ENCODE measurements at regions not wholly inside any gene's neighbourhood (a gene's known extent, or its start where the extent isn't known, plus 50 kb on each side); places are given as distances from the start of the nearest gene placed in this dataset.
A peak's percentile ranks its signal among the peaks of the same experiment; 100 is the strongest.

DNA sequence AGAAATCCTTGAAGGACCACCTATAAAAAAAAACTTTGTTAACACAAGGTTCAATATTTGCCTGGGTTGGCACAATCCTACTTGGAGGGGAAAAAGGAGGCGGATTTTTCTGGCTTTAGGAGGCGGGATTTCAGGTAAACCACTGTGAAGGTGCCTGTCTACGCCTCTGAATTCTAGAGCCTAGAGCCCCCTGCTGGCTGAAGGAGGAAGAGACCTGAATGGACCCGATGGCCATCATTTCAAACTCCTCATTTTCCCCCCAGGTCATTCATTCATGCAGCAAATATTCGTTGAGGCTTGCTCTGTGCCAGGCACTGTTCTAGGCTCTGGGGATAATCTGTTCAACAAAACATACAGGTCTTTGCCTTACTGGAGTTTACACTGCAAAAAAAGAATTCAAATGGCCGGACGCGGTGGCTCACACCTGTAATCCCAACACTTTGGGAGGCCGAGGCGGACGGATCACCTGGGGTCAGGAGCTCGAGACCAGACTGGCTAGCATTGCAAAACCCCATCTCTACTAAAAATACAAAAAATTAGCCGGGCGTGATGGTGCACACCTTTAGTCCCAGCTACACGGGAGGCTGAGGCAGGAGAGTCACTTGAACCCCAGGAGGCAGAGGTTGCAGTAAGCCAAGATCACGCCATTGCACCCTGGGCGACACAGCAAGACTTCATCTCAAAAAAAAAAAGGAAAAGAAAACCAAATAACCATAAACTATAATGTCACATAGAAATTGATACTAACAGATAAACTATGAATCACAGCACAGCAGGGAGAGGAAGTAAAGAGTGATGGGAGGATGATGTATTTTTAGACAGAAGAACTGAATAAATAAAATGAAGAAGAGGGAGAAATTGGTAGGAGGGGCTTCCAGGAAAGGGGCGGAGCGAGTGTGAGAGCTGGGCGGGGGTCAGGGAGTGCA, 90.1 kb upstream of the NFE2L3 start:
- H3K27me3 Mint-ChIP-seq: peaks cover 53 to 69% of the 10 kb centered on the region in 2 donors
- H3K36me3 Mint-ChIP-seq: no peaks in the 10 kb centered on the region
- ATAC-seq (replicated peaks) (peak; percentile 77 to 82), DNase-seq (peak; percentile 45)
- no peak overlapping the region for H3K27ac Mint-ChIP-seq
- no peaks in the 10 kb centered on the region for H3K9me3 Mint-ChIP-seq
- H3K4me1 Mint-ChIP-seq: peaks cover 0 to 14% of the 10 kb centered on the region in 2 donors
- no peak overlapping the region for H3K4me3 Mint-ChIP-seq

DNA sequence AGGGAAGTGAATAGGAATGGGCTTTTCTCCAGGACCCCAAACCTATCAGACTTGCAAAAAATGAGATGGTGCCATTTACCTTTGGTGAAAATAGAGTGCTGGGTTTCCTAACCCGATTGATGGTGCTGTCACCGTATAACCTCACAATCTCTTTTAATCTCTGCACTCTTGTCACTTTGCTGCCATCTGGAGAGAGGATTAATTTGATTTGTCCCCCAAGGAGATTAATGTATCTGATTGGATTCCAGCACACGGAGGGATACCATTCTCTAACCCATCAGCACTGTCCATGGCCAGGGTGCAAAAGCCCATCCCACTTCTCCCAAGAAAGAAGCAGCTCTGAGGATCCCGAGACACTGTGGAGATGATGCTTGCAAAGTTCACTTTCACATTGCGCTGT, 86.3 kb upstream of the NFE2L3 start:
- DNase-seq (no peak), ATAC-seq (replicated peaks) (no peak)
- peaks cover 32 to 64% of the 10 kb centered on the region in 2 donors for H3K27me3 Mint-ChIP-seq
- no peaks in the 10 kb centered on the region for H3K9me3 Mint-ChIP-seq
- H3K27ac Mint-ChIP-seq: no peak overlapping the region
- peaks cover 0 to 14% of the 10 kb centered on the region in 2 donors for H3K4me1 Mint-ChIP-seq
- no peak overlapping the region for H3K4me3 Mint-ChIP-seq
- H3K36me3 Mint-ChIP-seq: no peaks in the 10 kb centered on the region

DNA sequence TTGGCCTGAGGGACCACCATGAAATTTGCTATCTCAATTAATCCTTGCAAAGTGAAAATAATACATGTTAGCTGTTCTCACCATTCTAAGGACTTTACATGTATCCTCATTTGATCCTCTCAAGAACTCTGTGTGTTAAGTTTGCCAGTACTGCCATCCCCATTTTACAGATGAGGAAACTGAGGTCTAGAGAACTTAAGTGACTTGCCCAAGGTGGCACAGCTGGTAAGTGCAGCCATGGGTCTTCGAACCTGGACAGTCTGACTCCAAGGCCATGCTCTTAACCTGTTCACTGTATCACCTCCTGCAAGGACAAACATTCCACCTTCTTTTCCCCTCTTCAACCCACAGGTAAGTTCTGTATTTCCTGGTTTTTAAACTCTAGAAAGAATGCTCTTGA, 85.3 kb upstream of the NFE2L3 start:
- Mint-ChIP-seq H3K4me1 (peaks cover 0 to 5% of the 10 kb centered on the region in 2 donors), H3K27ac (no peak overlapping the region), H3K36me3 (no peaks in the 10 kb centered on the region), H3K9me3 (no peaks in the 10 kb centered on the region), H3K4me3 (no peak overlapping the region), H3K27me3 (peaks cover 30 to 53% of the 10 kb centered on the region in 2 donors)
- DNase-seq (no peak), ATAC-seq (replicated peaks) (no peak)

DNA sequence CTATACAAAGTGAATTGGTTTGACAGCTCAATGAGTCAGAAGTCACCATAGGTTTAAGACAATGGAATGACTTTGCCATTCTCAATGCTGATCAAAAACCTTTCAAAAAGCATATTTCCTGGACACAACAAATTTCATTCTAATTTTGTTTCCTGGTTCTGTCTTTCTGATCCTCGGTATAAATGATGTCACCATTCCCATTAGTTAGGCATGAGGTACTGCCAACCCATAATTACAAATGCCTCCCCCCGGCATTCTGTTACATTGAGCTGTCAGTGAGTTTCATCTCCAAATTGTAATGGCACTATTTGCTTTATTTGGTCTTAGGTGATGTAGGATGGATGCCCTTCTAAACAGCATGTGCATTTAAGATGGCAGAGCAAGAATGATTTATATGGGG, 81.7 kb upstream of the NFE2L3 start:
- H3K36me3 Mint-ChIP-seq: no peaks in the 10 kb centered on the region
- H3K4me3 Mint-ChIP-seq: no peak overlapping the region
- peaks cover 25 to 27% of the 10 kb centered on the region in 2 donors for H3K27me3 Mint-ChIP-seq
- DNase-seq: no peak
- H3K9me3 Mint-ChIP-seq: no peaks in the 10 kb centered on the region
- H3K27ac Mint-ChIP-seq: no peak overlapping the region
- no peaks in the 10 kb centered on the region for H3K4me1 Mint-ChIP-seq
- ATAC-seq (replicated peaks): no peak

DNA sequence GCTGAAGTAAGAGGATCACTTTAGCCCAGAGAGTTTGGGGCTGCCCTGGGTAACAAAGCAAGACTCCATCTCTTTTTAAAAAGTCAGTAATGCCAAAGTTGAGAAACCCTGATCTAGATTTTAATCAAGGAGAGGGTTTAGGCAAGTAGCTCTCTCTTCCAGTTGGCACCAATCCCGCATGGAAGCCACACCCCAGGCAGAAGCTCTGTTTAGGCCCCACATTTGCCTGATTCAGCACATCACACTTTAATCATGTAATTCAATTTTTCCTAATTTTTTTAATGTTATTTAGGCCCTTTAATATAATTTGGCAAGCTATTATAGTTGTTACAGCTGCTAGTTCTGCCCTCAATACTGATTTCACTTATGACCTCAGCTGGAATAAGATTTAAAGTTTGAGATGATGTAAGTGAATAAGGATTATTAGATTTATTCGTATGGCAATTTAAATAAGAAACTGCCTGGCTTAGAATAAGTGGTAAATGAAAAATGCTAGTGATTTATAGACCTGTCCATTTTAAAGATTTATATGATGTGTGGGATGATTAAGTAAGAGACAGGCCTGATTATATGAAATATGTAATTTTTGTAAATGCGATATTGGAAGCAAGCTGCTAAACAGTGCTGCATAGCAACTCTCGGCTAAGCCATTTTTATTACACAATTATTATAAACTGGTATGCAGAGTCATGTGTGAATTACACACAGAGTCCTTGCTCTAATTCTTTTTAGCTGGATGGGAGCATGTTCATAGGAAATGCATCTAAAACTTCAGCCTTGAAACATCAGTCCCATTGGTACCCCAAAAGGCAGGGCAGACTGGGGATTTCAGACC, 80.2 kb upstream of the NFE2L3 start:
- Mint-ChIP-seq H3K27ac (no peak overlapping the region), H3K4me1 (no peaks in the 10 kb centered on the region), H3K27me3 (peaks cover 24 to 38% of the 10 kb centered on the region in 2 donors)

DNA sequence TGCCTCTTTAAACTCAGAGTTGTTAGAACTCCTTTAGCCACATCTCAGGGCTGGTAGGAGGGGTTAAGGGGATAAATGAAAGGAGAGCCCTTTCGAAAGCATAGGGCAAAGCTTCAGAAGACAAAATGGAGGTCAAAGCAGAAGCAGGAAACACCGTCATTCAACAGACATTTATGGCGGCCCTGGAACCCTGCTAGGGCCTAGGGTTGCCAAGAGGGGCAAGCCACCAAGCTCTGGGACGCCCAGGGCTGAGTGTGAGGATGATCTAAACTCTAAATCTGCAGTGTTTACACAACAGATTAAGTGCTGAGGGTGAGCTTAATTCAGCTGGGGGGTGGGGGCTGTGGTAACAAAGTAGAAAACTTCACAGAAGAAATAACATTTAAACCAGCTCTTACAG, 79.0 kb upstream of the NFE2L3 start:
- H3K27me3 Mint-ChIP-seq: peaks cover 24 to 36% of the 10 kb centered on the region in 2 donors
- DNase-seq (no peak), ATAC-seq (replicated peaks) (no peak)
- no peaks in the 10 kb centered on the region for H3K9me3 Mint-ChIP-seq
- H3K4me3 Mint-ChIP-seq: no peak overlapping the region
- H3K36me3 Mint-ChIP-seq: no peaks in the 10 kb centered on the region
- H3K4me1 Mint-ChIP-seq: no peaks in the 10 kb centered on the region
- H3K27ac Mint-ChIP-seq: no peak overlapping the region

More for the DNA sequence above, 80.2 kb upstream of the NFE2L3 start:
- Mint-ChIP-seq H3K36me3 (no peaks in the 10 kb centered on the region), H3K4me3 (no peak overlapping the region), H3K9me3 (no peaks in the 10 kb centered on the region)
- ATAC-seq (replicated peaks) (no peak), DNase-seq (no peak)

DNA sequence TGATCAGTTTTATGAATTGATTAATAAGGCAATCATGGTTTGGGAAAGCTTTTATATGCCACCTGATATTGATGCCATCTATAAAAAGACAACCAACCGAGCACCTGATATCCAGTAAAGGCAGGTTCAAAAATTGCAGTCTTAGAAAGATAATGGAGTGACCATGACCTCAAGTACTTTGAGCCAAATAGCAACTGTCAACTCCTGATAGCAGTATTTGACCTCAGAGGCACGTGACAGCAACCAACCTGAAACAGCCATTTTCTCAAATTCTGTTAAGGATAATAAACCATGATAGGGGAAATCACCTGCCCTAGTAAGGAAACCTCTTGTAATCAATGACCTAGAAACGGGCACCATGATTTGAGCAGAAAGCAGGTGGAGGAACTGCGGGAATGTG, 77.1 kb upstream of the NFE2L3 start:
- H3K9me3 Mint-ChIP-seq: no peaks in the 10 kb centered on the region
- DNase-seq (no peak), ATAC-seq (replicated peaks) (no peak)
- no peak overlapping the region for H3K27ac Mint-ChIP-seq
- H3K27me3 Mint-ChIP-seq: peaks cover 25 to 28% of the 10 kb centered on the region in 2 donors
- no peaks in the 10 kb centered on the region for H3K4me1 Mint-ChIP-seq
- no peak overlapping the region for H3K4me3 Mint-ChIP-seq
- H3K36me3 Mint-ChIP-seq: no peaks in the 10 kb centered on the region

DNA sequence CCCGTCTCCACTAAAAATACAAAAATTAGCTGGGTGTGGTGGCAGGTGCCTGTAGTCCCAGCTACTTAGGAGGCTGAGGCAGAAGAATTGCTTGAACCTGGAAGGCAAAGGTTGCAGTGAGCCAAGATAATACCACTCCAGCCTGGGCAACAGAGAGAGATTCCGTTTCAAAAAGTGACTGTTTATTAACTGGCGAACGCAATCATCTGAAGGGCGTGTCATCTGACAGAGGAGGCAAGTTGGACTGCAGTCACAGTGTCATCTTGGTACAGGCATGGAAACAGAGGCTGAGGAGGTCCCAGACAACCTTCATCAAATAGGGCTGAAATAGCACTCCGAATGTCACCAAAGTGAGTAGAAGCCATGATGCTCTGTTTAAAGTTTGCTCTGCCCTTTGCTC, 75.3 kb upstream of the NFE2L3 start:
- DNase-seq: no peak
- no peaks in the 10 kb centered on the region for H3K4me1 Mint-ChIP-seq
- H3K4me3 Mint-ChIP-seq: no peak overlapping the region
- H3K27ac Mint-ChIP-seq: no peak overlapping the region
- H3K9me3 Mint-ChIP-seq: no peaks in the 10 kb centered on the region
- ATAC-seq (replicated peaks): no peak
- no peaks in the 10 kb centered on the region for H3K36me3 Mint-ChIP-seq
- H3K27me3 Mint-ChIP-seq: peaks cover 31 to 36% of the 10 kb centered on the region in 2 donors

DNA sequence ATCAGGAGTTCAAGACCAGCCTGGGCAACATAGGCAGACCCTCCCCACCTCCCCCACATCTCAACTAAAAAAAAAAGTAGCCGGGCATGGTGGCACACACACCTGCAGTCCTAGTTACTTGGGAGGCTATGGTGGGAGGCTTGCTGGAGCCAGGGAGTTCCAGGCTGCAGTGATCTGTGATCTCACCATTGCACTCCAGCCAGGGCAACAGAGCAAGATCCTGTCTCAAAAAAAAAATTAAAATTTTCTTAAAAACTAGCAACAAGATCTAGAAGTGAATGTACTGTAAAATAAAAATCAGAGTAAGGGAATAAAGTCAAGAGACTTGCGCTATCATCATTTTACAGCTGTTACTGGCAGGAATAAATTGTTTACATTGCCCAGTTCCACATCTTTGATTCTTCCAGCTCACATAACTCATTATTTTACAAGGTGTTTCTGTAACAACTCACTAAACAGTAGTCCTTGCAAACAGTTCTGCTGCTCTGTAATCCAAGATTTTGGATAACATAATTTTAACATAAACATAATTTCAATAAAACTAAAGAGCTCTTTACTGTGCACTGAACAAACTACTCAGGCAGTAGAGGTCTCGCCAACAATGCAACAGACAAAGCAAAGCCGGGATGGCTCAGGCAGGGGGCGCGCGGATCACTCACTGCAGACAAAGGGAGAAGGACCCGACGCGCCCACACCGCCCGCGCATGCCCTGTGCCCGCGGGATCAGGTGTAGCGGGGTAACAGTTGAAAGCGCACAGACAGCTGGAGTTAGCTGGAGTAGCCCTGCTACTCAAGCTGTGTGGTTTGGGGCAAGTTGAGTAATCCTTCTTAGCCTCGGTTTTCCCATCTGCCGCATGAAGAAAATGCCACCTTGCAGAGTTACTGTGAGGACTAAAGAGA, 73.3 kb upstream of the NFE2L3 start:
- Mint-ChIP-seq H3K27ac (no peak overlapping the region), H3K9me3 (no peaks in the 10 kb centered on the region), H3K36me3 (no peaks in the 10 kb centered on the region), H3K27me3 (peaks cover 23 to 27% of the 10 kb centered on the region in 2 donors), H3K4me1 (no peaks in the 10 kb centered on the region), H3K4me3 (no peak overlapping the region)
- ATAC-seq (replicated peaks) (peak; percentile 98 to 100), DNase-seq (peak; percentile 65)

DNA sequence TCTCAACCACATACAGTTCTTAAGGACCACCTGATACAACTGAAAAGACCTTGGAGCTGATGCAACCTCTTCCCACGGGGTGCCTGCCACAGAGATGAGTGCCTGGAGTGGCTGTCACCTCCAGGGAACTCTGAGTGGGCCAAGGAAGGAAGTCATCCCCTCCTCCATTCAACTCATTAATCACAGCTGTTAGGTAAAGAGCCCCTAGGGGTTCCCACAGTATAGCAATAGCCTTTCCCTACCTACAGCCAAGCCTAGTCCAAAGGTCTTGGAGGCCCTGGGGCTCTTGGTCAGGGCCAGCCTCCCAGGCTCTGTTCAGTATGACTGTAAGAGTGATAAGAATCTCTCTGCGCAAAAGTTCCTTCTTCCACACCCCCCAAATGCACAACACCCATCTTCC, 70.4 kb upstream of the NFE2L3 start:
- Mint-ChIP-seq H3K4me3 (no peak overlapping the region), H3K4me1 (no peaks in the 10 kb centered on the region), H3K27me3 (peaks cover 22 to 27% of the 10 kb centered on the region in 2 donors), H3K36me3 (no peaks in the 10 kb centered on the region), H3K27ac (no peak overlapping the region), H3K9me3 (no peaks in the 10 kb centered on the region)
- no peak for DNase-seq
- no peak for ATAC-seq (replicated peaks)

DNA sequence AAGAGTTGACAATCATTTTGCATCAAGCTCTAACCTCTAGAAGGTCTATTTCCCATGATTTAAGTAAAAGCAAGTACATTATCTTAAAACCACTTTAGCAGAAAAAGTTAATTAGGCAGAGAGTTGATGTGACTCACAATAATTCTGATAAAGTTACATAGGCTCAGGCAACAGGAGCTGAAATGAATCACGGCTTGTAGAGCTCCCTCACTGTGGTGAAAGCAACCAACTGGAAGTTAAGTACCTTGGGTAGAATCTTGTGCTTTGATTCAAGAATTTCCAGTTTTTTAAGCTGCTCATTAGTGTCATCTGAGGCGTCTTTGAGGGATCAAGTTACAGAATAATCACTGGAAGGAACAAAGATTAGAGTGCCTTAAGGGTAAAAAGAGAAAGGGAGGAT, 68.9 kb upstream of the NFE2L3 start:
- Mint-ChIP-seq H3K4me3 (no peak overlapping the region), H3K27ac (no peak overlapping the region), H3K36me3 (no peaks in the 10 kb centered on the region), H3K27me3 (peaks cover 22 to 23% of the 10 kb centered on the region in 2 donors), H3K4me1 (no peaks in the 10 kb centered on the region), H3K9me3 (no peaks in the 10 kb centered on the region)
- ATAC-seq (replicated peaks): no peak
- no peak for DNase-seq

DNA sequence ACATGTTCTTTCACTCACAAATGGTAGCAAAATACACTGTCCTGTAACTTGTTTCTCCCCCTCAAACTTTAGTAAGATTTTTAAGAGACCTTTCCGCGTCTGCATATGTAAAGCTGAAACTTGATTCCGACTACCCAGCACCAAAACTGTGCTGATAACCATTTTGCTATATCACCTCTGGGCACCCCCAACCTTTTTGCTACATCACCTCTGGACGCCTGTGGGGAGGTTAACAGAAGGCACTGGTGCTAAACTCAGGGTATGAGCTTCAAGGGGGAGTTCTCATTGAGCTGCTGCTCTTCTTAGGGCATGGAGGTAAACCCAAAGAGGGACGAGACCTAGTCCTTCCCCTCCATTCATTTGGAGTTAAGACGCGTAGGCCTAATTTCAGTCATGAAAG, 67.6 kb upstream of the NFE2L3 start:
- peaks cover under 1 to 2% of the 10 kb centered on the region in 2 donors for H3K36me3 Mint-ChIP-seq
- DNase-seq (no peak), ATAC-seq (replicated peaks) (no peak)
- no peak overlapping the region for H3K27ac Mint-ChIP-seq
- peaks cover 5 to 6% of the 10 kb centered on the region in 2 donors for H3K9me3 Mint-ChIP-seq
- H3K27me3 Mint-ChIP-seq: peaks cover 22% of the 10 kb centered on the region in 2 donors
- H3K4me1 Mint-ChIP-seq: peaks cover 2 to 4% of the 10 kb centered on the region in 2 donors
- H3K4me3 Mint-ChIP-seq: no peak overlapping the region

DNA sequence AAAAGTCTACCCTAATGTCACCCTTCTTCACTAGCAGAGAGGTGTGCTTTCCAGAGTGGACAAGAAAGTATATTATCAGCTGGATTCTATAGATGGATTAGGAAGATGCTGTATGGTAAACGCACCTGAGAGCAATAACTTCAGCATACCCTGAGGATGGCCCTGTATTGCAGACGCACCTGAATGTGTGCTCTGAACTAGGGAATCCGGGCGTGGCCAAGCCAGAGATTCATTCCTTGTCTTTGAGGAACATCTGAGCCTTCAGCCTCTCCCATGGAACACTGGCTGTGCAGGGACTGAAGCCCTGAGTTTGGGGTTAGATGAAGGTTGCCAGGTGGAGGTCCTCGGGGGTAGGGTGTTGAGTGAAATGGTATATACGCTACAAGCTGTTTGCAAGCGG, 66.2 kb upstream of the NFE2L3 start:
- H3K4me3 Mint-ChIP-seq: no peak overlapping the region
- H3K4me1 Mint-ChIP-seq: peaks cover 8 to 10% of the 10 kb centered on the region in 2 donors
- no peak overlapping the region for H3K27ac Mint-ChIP-seq
- DNase-seq (no peak), ATAC-seq (replicated peaks) (no peak)
- H3K27me3 Mint-ChIP-seq: peaks cover 10 to 14% of the 10 kb centered on the region in 2 donors
- H3K36me3 Mint-ChIP-seq: peaks cover 2 to 5% of the 10 kb centered on the region in 2 donors
- H3K9me3 Mint-ChIP-seq: peaks cover 6 to 9% of the 10 kb centered on the region in 2 donors

Data from stimulated activated naive B cell treated with anti-CD40 and anti-IgM and Interleukin-4, amounts not matched to agents 10 μg/mL and 1 μg/mL and 100 μg/mL, for 72 hours (primary cell).